GM21825 (cell line): ENCODE measurements at regions not wholly inside any gene's neighbourhood (a gene's known extent, or its start where the extent isn't known, plus 50 kb on each side); places are given as distances from the start of the nearest gene placed in this dataset.

ENCODE experiments used
- ATAC-seq: cut with Tn5 transposase; IDR thresholded peaks from one replicate; pipeline ENCODE4 v1.9.1; 2021; ENCODE audit warnings: mild to moderate bottlenecking, moderate library complexity; ENCODE audit not compliant: unreplicated experiment

GRCh38 chr1:63173161-63173560 lies 149.2 kb upstream of the FOXD3 start:
- no peak for ATAC-seq

GRCh38 chr1:63189677-63190076 lies 132.7 kb upstream of the FOXD3 start:
- ATAC-seq = no peak

DNA sequence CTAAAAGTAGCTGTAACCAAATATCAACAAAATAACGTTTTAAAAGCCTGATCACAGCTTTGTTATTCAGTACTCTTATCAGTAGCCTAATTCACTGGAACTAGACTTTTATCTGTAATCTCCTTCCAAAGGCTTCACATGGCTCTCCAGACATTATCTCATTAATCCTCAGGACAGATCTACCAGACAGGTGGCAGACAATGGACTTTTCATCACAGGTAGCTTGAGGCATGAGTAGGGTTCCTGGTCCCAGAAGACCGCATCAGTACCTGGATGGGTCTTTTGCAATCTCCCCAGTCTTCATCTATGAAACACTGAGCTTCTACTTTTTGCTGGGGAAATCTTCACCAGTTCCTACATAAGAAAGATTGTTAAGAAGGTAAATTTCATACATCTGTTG lies 132.2 kb upstream of the FOXD3 start:
- no peak for ATAC-seq

GRCh38 chr1:63198871-63199394 lies 123.4 kb upstream of the FOXD3 start:
- ATAC-seq = no peak

GRCh38 chr1:63199706-63200335 lies 122.5 kb upstream of the FOXD3 start:
- ATAC-seq = no peak

DNA sequence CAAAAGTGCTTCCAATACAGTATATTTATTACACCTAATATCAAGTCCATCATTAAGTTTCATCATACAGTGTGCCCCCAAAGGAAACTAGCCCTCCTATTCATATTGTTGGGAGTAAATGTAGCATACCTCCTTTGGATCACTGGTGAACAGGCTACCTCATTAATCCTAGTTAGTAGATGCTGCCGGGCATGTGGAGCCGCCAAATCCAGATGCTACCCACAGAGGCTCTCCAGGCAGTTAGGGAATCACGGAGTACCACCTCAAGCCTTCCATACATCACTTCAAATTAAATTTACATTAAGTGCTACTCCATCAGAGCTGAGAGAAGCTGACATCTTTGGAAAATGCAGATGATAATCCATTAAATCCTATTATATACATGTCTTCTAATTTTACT lies 121.7 kb upstream of the FOXD3 start:
- ATAC-seq = no peak

DNA sequence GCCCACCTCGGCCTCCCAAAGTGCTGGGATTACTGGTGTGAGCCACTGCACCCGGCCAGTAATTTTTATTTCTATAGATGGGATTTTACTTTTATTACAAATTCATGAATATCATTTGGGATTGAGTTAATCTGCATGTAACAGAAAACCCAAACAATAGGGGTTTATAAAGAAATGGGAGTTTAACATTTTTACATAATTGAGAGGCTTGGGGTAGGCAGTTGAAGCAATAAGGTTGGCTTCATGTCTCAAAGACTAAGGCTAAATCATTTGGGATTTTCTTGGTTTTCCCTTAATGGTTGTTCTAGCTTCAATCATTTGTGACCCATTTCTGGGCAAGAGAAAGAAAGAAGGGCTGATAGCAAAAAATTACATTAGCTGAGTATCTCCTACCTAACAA lies 118.7 kb upstream of the FOXD3 start:
- ATAC-seq = no peak

DNA sequence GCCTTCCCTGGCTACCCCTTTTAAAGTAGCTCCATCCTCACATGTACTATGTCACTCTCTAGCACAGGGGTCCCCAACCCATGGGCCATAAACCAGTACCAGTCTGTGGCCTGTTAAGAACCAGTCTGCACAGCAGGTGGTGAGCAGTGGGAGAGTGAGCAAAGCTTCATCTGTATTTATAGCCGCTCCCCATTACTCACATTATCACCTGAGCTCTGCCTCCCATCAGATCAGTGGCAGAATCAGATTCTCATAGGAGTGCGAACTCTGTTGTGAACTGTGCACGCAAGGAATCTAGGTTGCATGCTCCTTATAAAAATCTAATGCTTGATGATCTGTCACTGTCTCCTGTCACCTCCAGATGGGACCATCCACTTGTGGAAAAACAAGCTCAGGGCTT lies 116.6 kb upstream of the FOXD3 start:
- no peak for ATAC-seq

DNA sequence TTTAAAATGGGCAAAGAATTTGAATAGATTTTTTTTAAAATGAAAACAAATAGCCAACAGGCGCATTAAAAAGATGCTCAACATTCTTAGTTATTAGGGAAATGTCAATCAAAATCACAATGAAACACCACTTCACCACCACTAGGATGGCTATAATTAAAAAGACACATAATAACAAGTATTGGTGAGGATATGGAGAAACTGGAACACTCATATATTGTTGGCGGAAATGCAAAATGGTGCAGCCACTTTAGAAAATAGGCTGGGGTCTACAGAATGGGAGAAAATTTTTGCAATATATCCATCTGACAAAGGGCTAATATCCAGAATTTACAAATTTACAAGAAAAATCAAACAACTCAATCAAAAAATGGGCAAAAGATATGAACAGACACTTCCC lies 107.8 kb upstream of the FOXD3 start:
- no peak for ATAC-seq

DNA sequence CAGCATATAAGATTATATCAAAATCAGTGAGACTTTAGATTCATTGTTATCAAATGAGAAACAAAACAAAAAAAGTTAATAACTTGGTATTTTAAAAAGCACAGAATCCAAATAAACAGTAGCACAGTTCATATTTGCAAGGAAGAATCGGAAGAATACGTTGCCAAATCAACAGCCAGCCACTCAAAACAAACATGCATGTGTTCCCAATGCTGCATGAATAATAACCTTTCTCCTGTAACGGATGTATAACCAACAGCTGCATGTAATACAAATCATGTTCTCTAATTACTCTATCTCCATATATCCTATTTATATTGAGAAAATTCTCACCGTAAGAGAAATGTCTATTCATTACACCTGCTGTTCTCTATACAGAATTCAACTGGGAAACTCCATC lies 98.9 kb upstream of the FOXD3 start:
- ATAC-seq = no peak

DNA sequence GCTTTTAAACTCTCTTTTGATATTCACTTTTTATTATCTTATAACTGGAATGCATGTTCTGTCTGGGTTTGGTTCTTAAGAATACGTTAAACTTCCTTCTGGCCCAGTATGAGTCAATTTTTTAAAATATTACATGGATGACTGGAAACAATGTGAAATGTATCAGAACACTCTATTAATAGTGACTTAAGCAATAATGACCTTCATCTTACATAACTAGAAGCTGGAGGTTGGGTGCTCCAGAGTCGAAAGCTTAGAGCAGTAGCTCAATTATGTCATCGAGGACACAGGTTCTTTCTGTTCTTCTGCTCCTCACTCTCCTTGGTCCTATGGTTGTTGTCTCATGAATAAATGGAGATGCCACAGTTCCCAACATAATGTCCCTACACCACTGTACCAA lies 91.6 kb upstream of the FOXD3 start:
- no peak for ATAC-seq

DNA sequence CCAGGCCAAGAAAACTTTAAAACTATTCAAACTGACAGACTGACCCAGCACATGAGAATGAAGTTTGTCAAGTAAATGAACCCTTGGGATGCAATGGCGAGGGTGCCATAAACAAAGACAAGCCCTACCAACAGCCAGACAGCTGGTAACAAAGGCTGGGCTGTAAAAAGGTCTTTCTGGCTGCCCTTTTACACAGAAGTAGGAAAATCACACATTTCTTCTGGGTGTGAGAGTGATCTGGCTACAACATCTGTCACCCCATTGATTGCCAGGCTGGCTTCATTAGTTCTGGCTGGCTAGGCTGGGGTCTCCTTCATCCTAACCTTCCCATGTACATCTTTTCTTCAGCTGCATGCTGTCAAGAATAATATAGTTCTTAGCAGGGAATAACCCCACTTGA lies 83.6 kb upstream of the FOXD3 start:
- ATAC-seq = no peak

DNA sequence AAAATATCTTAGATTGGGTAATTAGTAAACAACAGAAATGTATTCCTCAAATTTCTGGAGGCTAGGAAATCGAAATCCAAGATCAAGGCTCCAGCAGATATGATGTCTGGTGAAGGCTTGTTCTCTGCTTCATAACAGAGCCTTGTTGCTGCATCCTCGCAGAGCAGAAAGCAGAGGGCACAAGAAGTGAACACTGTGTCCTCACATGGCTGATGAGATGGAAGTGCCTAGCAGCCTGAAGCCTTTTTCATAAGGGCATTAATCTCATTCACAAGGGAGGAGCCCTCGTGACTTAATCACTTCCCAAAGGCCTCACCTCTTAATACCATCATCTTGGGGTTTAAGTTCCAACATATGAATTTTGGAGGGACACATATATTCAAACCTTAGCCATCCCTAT lies 77.2 kb upstream of the FOXD3 start:
- ATAC-seq = no peak

GRCh38 chr1:63248216-63248615 lies 74.2 kb upstream of the FOXD3 start:
- no peak for ATAC-seq

DNA sequence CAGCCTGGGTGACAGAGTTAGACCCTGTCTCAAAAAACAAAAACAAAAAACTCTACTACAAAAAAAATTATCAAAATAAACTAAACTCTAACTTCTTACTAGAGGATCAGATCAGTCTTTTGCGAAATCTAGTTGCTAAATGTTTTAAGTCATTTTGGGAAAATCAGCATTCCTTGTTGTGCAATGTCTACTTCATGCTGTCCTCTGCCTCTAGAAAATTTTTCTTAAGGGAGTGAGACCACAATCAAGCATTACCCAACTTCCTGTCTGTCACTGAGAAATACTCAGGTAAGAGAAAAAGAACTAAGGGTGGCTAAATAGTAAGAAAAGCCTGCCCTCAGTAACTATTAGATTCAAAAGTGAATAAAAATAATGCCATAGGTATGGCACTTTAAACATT lies 67.2 kb upstream of the FOXD3 start:
- no peak for ATAC-seq

- no peak for ATAC-seq
Observed at GRCh38 chr1:63261736-63262458, 60.5 kb upstream of the FOXD3 start.

DNA sequence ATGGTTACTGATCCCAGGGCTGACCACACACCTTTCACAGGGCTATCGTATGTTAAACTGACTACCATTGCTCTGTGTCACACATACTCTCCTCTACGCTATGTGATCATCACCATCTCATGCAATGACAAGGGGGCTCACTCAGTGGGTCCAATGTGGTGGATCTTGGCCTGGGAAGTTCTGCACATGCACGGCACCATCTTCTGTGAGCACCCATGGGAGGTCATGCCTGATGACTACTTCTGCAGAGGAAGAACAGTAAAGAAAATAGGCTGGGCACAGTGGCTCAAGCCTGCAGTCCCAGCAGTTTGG lies 60.0 kb upstream of the FOXD3 start:
- no peak for ATAC-seq

DNA sequence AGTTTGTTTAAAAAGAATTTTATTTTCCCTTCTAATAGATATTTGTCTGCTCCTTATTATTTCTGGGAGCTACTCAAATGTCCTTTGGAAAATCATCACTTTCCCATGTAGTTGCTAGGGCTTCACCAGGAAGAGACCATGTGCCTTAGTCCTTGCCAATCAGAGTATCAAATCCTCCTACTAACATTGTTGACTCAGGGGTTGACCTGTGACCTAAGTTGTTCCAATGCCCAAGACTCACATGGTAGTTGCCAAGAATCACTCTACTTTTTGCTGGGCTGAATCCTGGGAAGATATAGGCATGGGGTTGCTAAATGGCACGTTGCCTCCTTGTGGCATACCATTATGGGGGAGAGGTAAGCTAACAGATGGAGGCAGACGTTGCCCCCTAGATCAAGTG lies 58.2 kb upstream of the FOXD3 start:
- ATAC-seq = no peak

DNA sequence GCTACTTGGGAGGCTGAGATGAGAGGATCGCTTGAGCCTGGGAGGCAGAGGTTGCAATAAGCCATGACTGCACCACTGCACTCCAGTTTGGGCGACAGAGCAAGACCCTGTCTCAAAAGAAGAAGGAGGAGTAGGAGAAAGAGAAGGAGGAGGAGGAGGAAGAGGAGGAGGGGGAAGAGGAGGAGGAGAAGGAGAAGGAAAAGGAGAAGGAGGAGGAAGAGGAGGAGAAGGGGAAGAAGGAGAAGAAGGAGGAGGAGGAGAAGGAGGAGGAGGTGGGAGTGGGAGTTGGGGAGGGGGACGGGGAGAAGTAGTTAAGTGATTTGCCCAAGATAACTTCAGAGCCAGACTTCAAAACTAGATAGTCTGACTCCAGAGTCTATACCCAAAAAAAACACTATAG lies 55.5 kb upstream of the FOXD3 start:
- ATAC-seq = no peak

GRCh38 chr1:63268876-63269275 lies 53.5 kb upstream of the FOXD3 start:
- ATAC-seq = no peak

- no peak for ATAC-seq
Observed at GRCh38 chr1:63269571-63269970, 52.8 kb upstream of the FOXD3 start.
